A673 (cell line): ENCODE measurements at regions not wholly inside any gene's neighbourhood (a gene's known extent, or its start where the extent isn't known, plus 50 kb on each side); places are given as distances from the start of the nearest gene placed in this dataset.

Experiments used
- BruUV-seq: library from RNA; stranded (reverse); fragments of 400-500 nt; replicated peaks from 2 replicates; lab custom pipeline; 2021; lab: Mats Ljungman, UMichigan
- CTCF ChIA-PET: fragments of 300-600 bp; sonication (Branson Sonifier 250); formaldehyde crosslinking; loops from one replicate; lab custom pipeline; 2022; ENCODE audit warnings: antibody characterized with exemption; lab: Charles Lee
- POLR2A ChIA-PET: fragments of 300-600 bp; sonication (Branson Sonifier 250); formaldehyde crosslinking; loops from one replicate; lab custom pipeline; 2022; ENCODE audit warnings: antibody characterized with exemption; ENCODE audit not compliant: low non-redundant PET; lab: Charles Lee
- DNase-seq: peaks from one replicate; pipeline ENCODE4 v3.0.0-alpha.2; 2015; ENCODE audit warnings: low spot score
- H3K27ac ChIP-seq: fragments of 200-600 bp; sonication (generic); 2 replicates; pipeline ENCODE4 v1.5.1; 2016; ENCODE audit warnings: mixed run types, low read depth, mild to moderate bottlenecking, mixed read lengths, antibody characterized with exemption, low read length; ENCODE audit not compliant: poor library complexity, severe bottlenecking
- H3K27me3 ChIP-seq: fragments of 200-600 bp; sonication (generic); replicated peaks from 2 replicates; pipeline ENCODE4 v1.6.1; 2017; ENCODE audit warnings: mixed run types, low read depth, mild to moderate bottlenecking, mixed read lengths, antibody characterized with exemption, low read length; ENCODE audit not compliant: insufficient read depth, poor library complexity
- H3K36me3 ChIP-seq: fragments of 200-600 bp; sonication (generic); 2 replicates; pipeline ENCODE4 v1.6.1; 2016; ENCODE audit warnings: mixed run types, mild to moderate bottlenecking, mixed read lengths, antibody characterized with exemption, low read length; ENCODE audit not compliant: insufficient read depth, poor library complexity, severe bottlenecking
- H3K4me1 ChIP-seq: fragments of 200-600 bp; sonication (generic); 2 replicates; pipeline ENCODE4 v1.6.1; 2017; ENCODE audit warnings: mixed run types, mild to moderate bottlenecking, mixed read lengths, antibody characterized with exemption, low read length; ENCODE audit not compliant: insufficient read depth, poor library complexity, severe bottlenecking
- H3K4me3 ChIP-seq: fragments of 200-600 bp; sonication (generic); 2 replicates; pipeline ENCODE4 v1.5.1; 2016; ENCODE audit warnings: low read depth, mixed run types, mild to moderate bottlenecking, mixed read lengths, low read length; ENCODE audit not compliant: poor library complexity, severe bottlenecking
- H3K9me3 ChIP-seq: fragments of 200-600 bp; sonication (generic); 2 replicates; pipeline ENCODE4 v1.6.1; 2016; ENCODE audit warnings: mixed run types, low read depth, mild to moderate bottlenecking, mixed read lengths, antibody characterized with exemption, low read length; ENCODE audit not compliant: poor library complexity, severe bottlenecking
- EZH2 ChIP-seq: fragments of 200-600 bp; sonication (generic); IDR thresholded peaks from 2 replicates; pipeline ENCODE4 v1.6.1; 2017; ENCODE audit warnings: borderline replicate concordance, low read depth, mild to moderate bottlenecking, mixed read lengths, antibody characterized with exemption, low read length; ENCODE audit not compliant: poor library complexity, severe bottlenecking
- intact Hi-C: fragments of 100-400 bp; cut with micrococcal nuclease; formaldehyde crosslinking; loops from one replicate; pipeline ENCODE4 v1.10.0; 2022; ENCODE audit not compliant: unreplicated experiment
- TF ChIP-seq, protein P1 (sequence below): fragments of 300-800, 200-600 bp; sonication (generic); conservative IDR thresholded peaks from 2 replicates; pipeline ENCODE4 v1.5.1; 2017; ENCODE audit warnings: low read depth, mild to moderate bottlenecking, antibody characterized with exemption, low read length, moderate library complexity, mixed read lengths

DNA sequence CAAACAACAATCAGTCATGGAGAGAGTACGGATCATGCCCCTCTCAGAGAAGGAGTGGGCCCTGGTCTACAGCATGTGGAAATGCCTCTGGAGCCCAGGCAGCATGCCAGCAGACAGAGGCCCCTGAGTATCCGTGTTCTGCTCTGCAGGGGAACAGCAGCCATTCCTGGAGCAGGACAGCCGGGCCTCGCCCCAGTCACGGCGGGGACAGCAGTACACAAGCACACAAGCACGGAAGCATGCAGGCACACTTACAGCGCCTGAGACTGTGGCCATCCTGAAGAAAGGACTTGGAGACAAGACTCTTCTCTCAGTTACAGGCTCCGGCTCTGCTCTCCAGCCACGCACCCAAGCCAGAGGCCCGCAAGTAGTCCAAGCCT is 102.6 kb upstream of the ALDH1B1 start:
- no TSS peak for BruUV-seq
- no peak overlapping the region for H3K27ac ChIP-seq
- TF ChIP-seq, protein P1, sequence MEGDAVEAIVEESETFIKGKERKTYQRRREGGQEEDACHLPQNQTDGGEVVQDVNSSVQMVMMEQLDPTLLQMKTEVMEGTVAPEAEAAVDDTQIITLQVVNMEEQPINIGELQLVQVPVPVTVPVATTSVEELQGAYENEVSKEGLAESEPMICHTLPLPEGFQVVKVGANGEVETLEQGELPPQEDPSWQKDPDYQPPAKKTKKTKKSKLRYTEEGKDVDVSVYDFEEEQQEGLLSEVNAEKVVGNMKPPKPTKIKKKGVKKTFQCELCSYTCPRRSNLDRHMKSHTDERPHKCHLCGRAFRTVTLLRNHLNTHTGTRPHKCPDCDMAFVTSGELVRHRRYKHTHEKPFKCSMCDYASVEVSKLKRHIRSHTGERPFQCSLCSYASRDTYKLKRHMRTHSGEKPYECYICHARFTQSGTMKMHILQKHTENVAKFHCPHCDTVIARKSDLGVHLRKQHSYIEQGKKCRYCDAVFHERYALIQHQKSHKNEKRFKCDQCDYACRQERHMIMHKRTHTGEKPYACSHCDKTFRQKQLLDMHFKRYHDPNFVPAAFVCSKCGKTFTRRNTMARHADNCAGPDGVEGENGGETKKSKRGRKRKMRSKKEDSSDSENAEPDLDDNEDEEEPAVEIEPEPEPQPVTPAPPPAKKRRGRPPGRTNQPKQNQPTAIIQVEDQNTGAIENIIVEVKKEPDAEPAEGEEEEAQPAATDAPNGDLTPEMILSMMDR: no peak
- no peak for TF ChIP-seq EZH2

DNA sequence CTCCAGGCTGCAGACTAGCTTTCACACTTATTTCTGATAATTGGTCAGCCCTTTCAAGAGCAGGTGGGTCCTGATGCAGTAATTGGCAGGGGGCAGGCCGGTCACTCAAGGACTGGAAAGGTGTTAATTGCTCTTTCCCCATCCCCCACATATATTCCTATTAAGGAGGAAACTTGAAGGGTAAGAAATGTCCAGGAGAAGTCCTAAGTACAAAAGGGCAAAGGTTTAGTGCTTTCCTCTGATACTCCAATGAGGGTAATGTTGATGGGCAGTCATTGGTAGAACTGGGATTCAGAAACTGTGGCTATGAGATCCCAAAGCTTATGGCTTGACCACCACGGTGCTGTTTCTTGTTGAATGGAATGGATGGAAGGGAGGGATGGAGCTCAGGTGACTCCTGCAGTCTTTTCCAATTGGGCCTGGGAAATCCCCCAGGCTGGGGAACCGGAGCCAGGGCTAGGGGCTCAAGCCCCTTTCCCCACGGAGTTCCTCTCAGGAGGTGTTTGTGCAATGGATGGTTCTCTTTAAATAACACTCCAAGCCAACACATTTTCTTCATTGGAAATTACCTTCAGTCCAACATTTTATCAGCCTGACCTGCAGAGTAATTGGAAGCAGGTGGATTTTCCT is 103.2 kb upstream of the ALDH1B1 start:
- Histone ChIP-seq H3K9me3 (no peaks in the 10 kb centered on the region), H3K27me3 (no peaks in the 10 kb centered on the region), H3K4me3 (no peak overlapping the region), H3K36me3 (no peaks in the 10 kb centered on the region), H3K27ac (no peak overlapping the region), H3K4me1 (peaks cover 4% of the 10 kb centered on the region)
- ChIA-PET CTCF (no interaction called here), POLR2A (interaction anchor here (0.8 kb wide), 1 partner anchor 173 kb away, joined by 3 read pairs; no protein-coding TSS in a partner anchor)
- no peak for TF ChIP-seq EZH2
- no TSS peak for BruUV-seq
- DNase-seq: no peak
- intact Hi-C loops: no loop called here

More for the DNA sequence above, 102.6 kb upstream of the ALDH1B1 start:
- intact Hi-C loops: loop anchor here (10.0 kb wide), 1 partner anchor 45 kb away; no protein-coding TSS in a partner anchor
- DNase-seq: no peak
- H3K4me1 ChIP-seq: no peaks in the 10 kb centered on the region
- no peaks in the 10 kb centered on the region for H3K36me3 ChIP-seq
- CTCF ChIA-PET: no interaction called here
- POLR2A ChIA-PET: no interaction called here
- no peaks in the 10 kb centered on the region for H3K9me3 ChIP-seq
- no peak overlapping the region for H3K4me3 ChIP-seq
- no peaks in the 10 kb centered on the region for H3K27me3 ChIP-seq

DNA sequence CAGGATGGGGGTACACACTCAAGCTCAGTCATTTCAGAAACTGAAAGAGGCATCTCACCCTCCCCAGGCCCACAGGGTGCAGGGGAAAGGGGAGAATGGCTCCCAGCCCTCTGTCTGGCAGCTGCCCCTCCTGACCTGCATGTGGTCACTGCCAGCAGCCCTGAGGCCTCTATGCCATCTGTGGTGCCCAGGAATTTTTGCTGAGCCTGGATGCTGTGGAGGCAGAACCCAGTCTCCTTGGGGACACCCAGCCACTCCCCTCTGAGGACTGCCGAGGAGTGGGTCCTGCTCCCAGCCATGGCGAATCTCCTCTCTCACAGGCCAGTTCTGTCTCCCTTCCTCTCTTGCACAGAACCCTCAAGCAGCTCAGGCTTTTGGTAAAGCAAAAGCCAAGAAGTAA is 104.0 kb upstream of the ALDH1B1 start:
- Histone ChIP-seq H3K9me3 (no peaks in the 10 kb centered on the region), H3K27me3 (no peaks in the 10 kb centered on the region), H3K36me3 (no peaks in the 10 kb centered on the region), H3K4me1 (peaks cover 4% of the 10 kb centered on the region), H3K4me3 (no peak overlapping the region), H3K27ac (no peak overlapping the region)
- DNase-seq: no peak
- intact Hi-C loops: no loop called here
- BruUV-seq: no TSS peak
- TF ChIP-seq, protein P1: no peak
- no peak for TF ChIP-seq EZH2
- ChIA-PET POLR2A (interaction anchor here (0.8 kb wide), 1 partner anchor 174 kb away, joined by 3 read pairs; no protein-coding TSS in a partner anchor), CTCF (no interaction called here)
